SKM-1 (cell line): ENCODE measurements at regions not wholly inside any gene's neighbourhood (a gene's known extent, or its start where the extent isn't known, plus 50 kb on each side); places are given as distances from the start of the nearest gene placed in this dataset.

Experiments used
- DNase-seq: peaks from one replicate; lab custom pipeline; 2025; ENCODE audit not compliant: unreplicated experiment; lab: John Stamatoyannopoulos, UW

GRCh38 chr7:18235819-18236218 is 208.2 kb upstream of the PRPS1L1 start:
- DNase-seq: no peak

- DNase-seq: no peak
Observed at GRCh38 chr7:18239212-18239611, 211.6 kb upstream of the PRPS1L1 start.

GRCh38 chr7:18241543-18242231 is 214.0 kb upstream of the PRPS1L1 start:
- DNase-seq: no peak

- no peak for DNase-seq
Observed at GRCh38 chr7:18243731-18244130, 216.1 kb upstream of the PRPS1L1 start.

- no peak for DNase-seq
Observed at GRCh38 chr7:18250133-18250532, 222.5 kb upstream of the PRPS1L1 start.

- DNase-seq: no peak
Observed at GRCh38 chr7:18257711-18258110, 230.1 kb upstream of the PRPS1L1 start.

- DNase-seq: no peak
Observed at GRCh38 chr7:18262058-18262457, 233.5 kb upstream of the HDAC9 start.

- no peak for DNase-seq
Observed at GRCh38 chr7:18265611-18266281, 229.8 kb upstream of the HDAC9 start.

GRCh38 chr7:18268571-18268970 is 227.0 kb upstream of the HDAC9 start:
- DNase-seq: no peak

- no peak for DNase-seq
Observed at GRCh38 chr7:18276380-18276779, 219.2 kb upstream of the HDAC9 start.

GRCh38 chr7:18278316-18278715 is 217.2 kb upstream of the HDAC9 start:
- no peak for DNase-seq

GRCh38 chr7:18283045-18283444 is 212.5 kb upstream of the HDAC9 start:
- no peak for DNase-seq

GRCh38 chr7:18287482-18287881 is 208.1 kb upstream of the HDAC9 start:
- DNase-seq: no peak

- DNase-seq: no peak
Observed at GRCh38 chr7:18288322-18289037, 207.1 kb upstream of the HDAC9 start.

GRCh38 chr7:18289788-18290187 is 205.8 kb upstream of the HDAC9 start:
- DNase-seq: no peak

- peak; percentile 24 for DNase-seq
Observed at GRCh38 chr7:18290223-18290622, 205.3 kb upstream of the HDAC9 start.

- DNase-seq: no peak
Observed at GRCh38 chr7:18290865-18291264, 204.7 kb upstream of the HDAC9 start.

GRCh38 chr7:18292584-18292983 is 203.0 kb upstream of the HDAC9 start:
- DNase-seq: no peak

- no peak for DNase-seq
Observed at GRCh38 chr7:18293759-18294158, 201.8 kb upstream of the HDAC9 start.

- DNase-seq: no peak
Observed at GRCh38 chr7:18294411-18294810, 201.1 kb upstream of the HDAC9 start.

GRCh38 chr7:18295781-18296423 is 199.6 kb upstream of the HDAC9 start:
- DNase-seq: no peak

- DNase-seq: no peak
Observed at GRCh38 chr7:18302097-18302496, 193.5 kb upstream of the HDAC9 start.
